Thyroid gland (tissue), 4 donors: ENCODE measurements at regions not wholly inside any gene's neighbourhood (a gene's known extent, or its start where the extent isn't known, plus 50 kb on each side); places are given as distances from the start of the nearest gene placed in this dataset.

Experiments
- DNase-seq, 2 donors: peaks; one replicate each; pipeline ENCODE4 v3.0.0-alpha.2; 2019
- H3K27ac ChIP-seq, 3 donors: fragments of 200-600 bp; sonication (generic); 1 replicate in 2 of 3; 2 replicates in 1 of 3; pipeline ENCODE4 v1.5.1; 2016 to 2019; ENCODE audit warnings: mild to moderate bottlenecking in 1 of 3, moderate library complexity in 1 of 3
- H3K27me3 ChIP-seq: fragments of 200-600 bp; sonication (generic); one replicate; pipeline ENCODE4 v1.5.1; 2019
- H3K36me3 ChIP-seq, 2 donors: fragments of 200-600 bp; sonication (generic); one replicate each; pipeline ENCODE4 v1.5.1; 2016 to 2019
- H3K4me1 ChIP-seq, 2 donors: fragments of 200-600 bp; sonication (generic); one replicate each; pipeline ENCODE4 v1.5.1; 2017 to 2019
- H3K4me3 ChIP-seq, 3 donors: fragments of 200-600 bp; sonication (generic); replicated peaks in 1 of 3; 1 replicate in 2 of 3; 2 replicates in 1 of 3; pipeline ENCODE4 v1.5.1; 2016; ENCODE audit warnings: mild to moderate bottlenecking in 1 of 3
- H3K9me3 ChIP-seq: fragments of 200-600 bp; sonication (generic); one replicate; pipeline ENCODE4 v1.5.1; 2017
- CTCF ChIP-seq, 6 experiments: fragments of 200-600 bp in 3 of 6; fragments of 450-650 bp in 3 of 6; sonication (generic) in 3 of 6; IDR thresholded peaks; one replicate each; pipeline ENCODE4 v1.5.1; 2016 to 2019; ENCODE audit warnings: antibody characterized with exemption in 6 of 6, mild to moderate bottlenecking in 2 of 6, inconsistent platforms in 1 of 6, moderate library complexity in 1 of 6
- POLR2A ChIP-seq, 2 donors: fragments of 450-650 bp; IDR thresholded peaks; one replicate each; pipeline ENCODE4 v1.6.1; 2017; ENCODE audit warnings: antibody characterized with exemption in 2 of 2, mild to moderate bottlenecking in 2 of 2, moderate library complexity in 1 of 2
- WGBS, 2 donors: methylation state at CpG; one replicate each; pipeline ENCODE4 v1.1.5; 2017; 5-methylcytosine and 5-hydroxymethylcytosine counted together
- intact Hi-C: fragments of 100-400 bp; cut with DNase I; formaldehyde crosslinking; loops from one replicate; pipeline ENCODE4 v1.15.1; 2023

- intact Hi-C loops = no loop called here
- Histone ChIP-seq H3K27ac (no peak overlapping the region), H3K36me3 (no peaks in the 10 kb centered on the region), H3K9me3 (no peaks in the 10 kb centered on the region), H3K4me3 (no peak overlapping the region), H3K27me3 (no peaks in the 10 kb centered on the region), H3K4me1 (peaks cover 0 to 4% of the 10 kb centered on the region in 2 donors)
- TF ChIP-seq POLR2A (IDR thresholded peaks at IDR 0.05) (no peak), CTCF (IDR thresholded peaks at IDR 0.05) (no peak)
- DNase-seq = no peak
- 93 to 98% methylated on average over 12 to 14 of the region's 17 CpGs for WGBS, 2 donors
Observed at GRCh38 chr4:3364199-3364598, 71.4 kb downstream of the RGS12 start.

GRCh38 chr4:3364634-3365314 is 72.0 kb downstream of the RGS12 start:
- TF ChIP-seq CTCF (IDR thresholded peaks at IDR 0.05) = no peak
- TF ChIP-seq POLR2A (IDR thresholded peaks at IDR 0.05) = no peak
- 93 to 98% methylated on average over 11 to 15 of the region's 18 CpGs for whole genome bisulfite sequencing, 2 donors
- H3K27me3 ChIP-seq = no peaks in the 10 kb centered on the region
- no peaks in the 10 kb centered on the region for H3K36me3 ChIP-seq
- H3K9me3 ChIP-seq = no peaks in the 10 kb centered on the region
- intact Hi-C loops = no loop called here
- DNase-seq = no peak
- H3K4me1 ChIP-seq = peaks cover 0 to 7% of the 10 kb centered on the region in 2 donors
- H3K4me3 ChIP-seq = no peak overlapping the region
- H3K27ac ChIP-seq = no peak overlapping the region

GRCh38 chr4:3365326-3365725 is 72.5 kb downstream of the RGS12 start:
- Histone ChIP-seq H3K36me3 (no peaks in the 10 kb centered on the region), H3K27ac (no peak overlapping the region), H3K9me3 (no peaks in the 10 kb centered on the region), H3K4me3 (no peak overlapping the region), H3K27me3 (no peaks in the 10 kb centered on the region), H3K4me1 (peaks cover 0 to 7% of the 10 kb centered on the region in 2 donors)
- TF ChIP-seq POLR2A (IDR thresholded peaks at IDR 0.05) (no peak), CTCF (IDR thresholded peaks at IDR 0.05) (no peak)
- no peak for DNase-seq
- WGBS, 2 donors = 90 to 96% methylated on average over 11 of the region's 11 CpGs
- intact Hi-C loops = no loop called here

GRCh38 chr4:3365871-3366842 is 73.3 kb downstream of the RGS12 start:
- H3K4me3 ChIP-seq = no peak overlapping the region
- H3K4me1 ChIP-seq = peaks cover 0 to 7% of the 10 kb centered on the region in 2 donors
- no peak for DNase-seq
- intact Hi-C loops = no loop called here
- H3K9me3 ChIP-seq = no peaks in the 10 kb centered on the region
- H3K36me3 ChIP-seq = no peaks in the 10 kb centered on the region
- H3K27me3 ChIP-seq = no peaks in the 10 kb centered on the region
- 90 to 95% methylated on average over 26 to 27 of the region's 30 CpGs for WGBS, 2 donors
- no peak overlapping the region for H3K27ac ChIP-seq
- TF ChIP-seq POLR2A (IDR thresholded peaks at IDR 0.05) = no peak
- no peak for TF ChIP-seq CTCF (IDR thresholded peaks at IDR 0.05)
